GM11168 (cell line): ENCODE measurements at regions not wholly inside any gene's neighbourhood (a gene's known extent, or its start where the extent isn't known, plus 50 kb on each side); places are given as distances from the start of the nearest gene placed in this dataset.
"Not testable (repeated sequence)": the region's sequence is repeated elsewhere in the genome, so short reads cannot be mapped to it uniquely, and the experiment has no call there.

Experiments
- in situ Hi-C: fragments of 300-500 bp; cut with MboI; formaldehyde crosslinking; loops from one replicate; pipeline ENCODE4 v1.12.0; 2022; ENCODE audit warnings: low sequenced_read_pairs; ENCODE audit not compliant: unreplicated experiment

- in situ Hi-C loops, result not testable (repeated sequence)
These were observed 2829.1 kb downstream of the RPIA start for GRCh38 chr2:91520523-91520922.

DNA sequence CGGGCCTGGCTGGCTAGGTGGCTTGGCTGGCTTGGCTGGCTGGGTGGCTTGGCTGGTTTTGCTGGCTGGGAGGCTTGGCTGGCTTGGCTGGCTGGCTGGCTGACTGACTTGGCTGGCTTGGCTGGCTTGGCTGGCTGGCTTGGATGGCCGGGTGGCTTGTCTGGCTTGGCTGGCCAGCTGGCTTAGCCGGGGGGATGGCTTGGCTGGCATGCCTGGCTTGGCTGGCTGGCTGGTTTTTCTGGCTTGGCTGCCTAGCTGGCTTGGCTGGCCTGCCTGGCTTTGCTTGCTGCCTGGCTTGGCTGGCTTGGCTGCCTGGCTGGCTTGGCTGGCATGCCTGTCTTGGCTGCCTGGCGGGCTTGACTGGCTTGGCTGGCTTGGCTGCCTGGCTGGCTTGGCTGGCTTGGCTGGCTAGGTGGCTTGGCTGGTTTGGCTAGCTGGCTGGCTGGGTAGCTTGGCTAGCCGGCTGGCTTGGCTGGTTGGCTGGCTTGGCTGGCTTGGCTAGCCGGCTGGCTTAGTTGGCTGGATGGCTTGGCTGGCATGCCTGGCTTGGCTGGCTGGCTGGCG, 2829.6 kb downstream of the RPIA start:
- in situ Hi-C loops, result not testable (repeated sequence)

- in situ Hi-C loops, result not testable (repeated sequence)
These were observed 2830.5 kb downstream of the RPIA start for GRCh38 chr2:91521944-91522343.

GRCh38 chr2:91522877-91523276, 2831.4 kb downstream of the RPIA start:
- in situ Hi-C loops, result not testable (repeated sequence)

- in situ Hi-C loops, result not testable (repeated sequence)
These were observed 2832.3 kb downstream of the RPIA start for GRCh38 chr2:91523751-91524150.

DNA sequence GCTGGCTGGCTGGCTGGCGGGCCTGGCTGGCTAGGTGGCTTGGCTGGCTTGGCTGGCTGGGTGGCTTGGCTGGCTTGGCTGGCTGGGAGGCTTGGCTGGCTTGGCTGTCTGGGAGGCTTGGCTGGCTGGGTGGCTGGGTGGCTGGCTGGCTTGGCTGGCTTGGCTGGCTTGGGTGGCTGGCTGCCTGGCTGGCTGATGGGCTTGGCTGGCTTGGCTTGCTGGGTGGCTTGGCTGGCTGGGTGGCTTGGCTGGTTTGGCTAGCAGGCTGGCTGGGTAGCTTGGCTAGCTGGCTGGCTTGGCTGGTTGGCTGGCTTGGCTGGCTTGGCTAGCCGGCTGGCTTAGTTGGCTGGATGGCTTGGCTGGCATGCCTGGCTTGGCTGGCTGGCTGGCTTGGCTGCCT, 2834.1 kb downstream of the RPIA start:
- in situ Hi-C loops, result not testable (repeated sequence)

- in situ Hi-C loops, result not testable (repeated sequence)
These were observed 2834.6 kb downstream of the RPIA start for GRCh38 chr2:91526083-91526482.

- in situ Hi-C loops, result not testable (repeated sequence)
These were observed 2835.6 kb downstream of the RPIA start for GRCh38 chr2:91527056-91527455.

DNA sequence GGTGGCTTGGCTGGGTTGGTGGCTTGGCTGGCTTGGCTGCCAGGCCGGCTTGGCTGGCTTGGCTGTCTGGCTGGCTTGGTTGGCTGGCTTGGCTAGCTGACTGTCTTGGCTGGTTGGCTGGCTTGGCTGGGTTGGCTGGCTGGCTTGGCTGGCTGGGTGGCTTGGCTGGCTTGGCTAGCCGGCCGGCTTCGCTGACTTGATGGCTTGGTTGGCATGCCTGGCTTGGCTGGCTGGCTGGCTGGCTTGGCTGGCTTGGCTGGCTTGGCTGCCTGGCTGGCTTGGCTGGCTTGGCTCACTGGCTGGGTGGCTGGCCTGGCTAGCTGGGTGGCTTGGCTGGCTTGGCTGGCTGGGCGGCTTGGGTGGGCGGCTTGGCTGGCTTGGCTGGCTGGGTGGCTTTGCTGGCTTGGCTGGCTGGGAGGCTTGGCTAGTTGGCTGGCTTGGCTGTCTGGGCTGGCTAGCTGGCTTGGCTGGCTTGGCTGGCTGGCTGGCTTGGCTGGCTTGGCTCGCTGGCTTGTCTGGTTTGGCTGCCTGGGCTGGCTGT, 2836.1 kb downstream of the RPIA start:
- in situ Hi-C loops, result not testable (repeated sequence)

DNA sequence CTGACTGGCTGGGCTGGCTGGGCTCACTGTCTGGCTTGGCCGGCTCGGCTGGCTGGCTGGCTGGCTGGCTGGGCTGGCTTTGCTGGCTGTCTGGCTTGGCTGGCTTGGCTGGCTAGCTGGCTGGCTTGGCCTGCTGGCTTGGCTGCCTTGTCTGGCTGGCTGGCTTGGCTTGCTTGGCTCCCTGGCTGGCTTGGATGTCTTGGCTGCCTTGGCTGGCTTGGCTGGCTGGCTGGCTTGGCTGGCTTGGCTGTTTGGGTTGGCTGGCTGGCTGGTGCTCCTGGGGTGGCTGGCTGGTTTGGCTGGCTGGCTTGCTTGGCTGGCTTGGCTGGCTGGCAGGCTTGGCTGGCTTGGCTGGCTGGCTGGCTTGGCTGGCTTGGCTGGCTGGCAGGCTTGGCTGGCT, 2836.9 kb downstream of the RPIA start:
- in situ Hi-C loops, result not testable (repeated sequence)

GRCh38 chr2:91536109-91536508, 2844.6 kb downstream of the RPIA start:
- in situ Hi-C loops, result not testable (repeated sequence)

DNA sequence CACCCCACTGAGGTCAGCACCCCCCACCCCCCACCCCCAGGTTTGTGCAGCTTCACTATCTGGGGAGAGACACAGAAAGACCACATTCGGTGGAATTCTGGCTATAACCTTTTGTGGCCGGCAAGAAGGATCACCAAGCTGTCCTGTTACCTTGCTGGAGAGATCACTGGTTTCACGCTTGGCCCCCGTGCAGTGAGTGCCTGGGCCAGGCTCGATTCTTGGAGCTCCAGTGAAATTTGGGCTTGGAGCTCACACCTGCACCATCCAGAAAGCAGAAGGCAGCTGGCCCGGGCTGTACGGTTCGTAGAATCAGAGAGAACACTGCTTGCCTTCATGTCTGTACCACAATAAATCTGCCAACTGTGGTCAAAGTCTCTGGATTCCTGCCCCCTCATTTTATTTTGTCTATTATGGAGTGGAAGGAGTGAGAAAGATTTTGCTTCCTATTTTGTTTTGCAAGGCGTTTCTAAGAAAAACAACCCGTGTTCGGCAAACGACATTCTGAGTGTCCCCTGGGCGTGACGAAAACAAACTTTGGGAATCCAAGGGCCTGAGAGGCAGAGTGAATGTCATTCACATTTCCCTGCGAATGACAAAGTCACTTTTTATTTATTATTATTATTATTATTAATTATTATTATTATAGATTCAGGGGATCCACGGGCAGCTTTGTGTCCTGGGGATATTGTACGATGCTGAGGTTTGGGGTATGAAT, 2845.2 kb downstream of the RPIA start:
- in situ Hi-C loops, result not testable (repeated sequence)

- in situ Hi-C loops, result not testable (repeated sequence)
These were observed 2857.8 kb downstream of the RPIA start for GRCh38 chr2:91549316-91549715.

GRCh38 chr2:91558234-91558633, 2866.8 kb downstream of the RPIA start:
- in situ Hi-C loops, result not testable (repeated sequence)

GRCh38 chr2:91559269-91559668, 2867.8 kb downstream of the RPIA start:
- in situ Hi-C loops, result not testable (repeated sequence)

DNA sequence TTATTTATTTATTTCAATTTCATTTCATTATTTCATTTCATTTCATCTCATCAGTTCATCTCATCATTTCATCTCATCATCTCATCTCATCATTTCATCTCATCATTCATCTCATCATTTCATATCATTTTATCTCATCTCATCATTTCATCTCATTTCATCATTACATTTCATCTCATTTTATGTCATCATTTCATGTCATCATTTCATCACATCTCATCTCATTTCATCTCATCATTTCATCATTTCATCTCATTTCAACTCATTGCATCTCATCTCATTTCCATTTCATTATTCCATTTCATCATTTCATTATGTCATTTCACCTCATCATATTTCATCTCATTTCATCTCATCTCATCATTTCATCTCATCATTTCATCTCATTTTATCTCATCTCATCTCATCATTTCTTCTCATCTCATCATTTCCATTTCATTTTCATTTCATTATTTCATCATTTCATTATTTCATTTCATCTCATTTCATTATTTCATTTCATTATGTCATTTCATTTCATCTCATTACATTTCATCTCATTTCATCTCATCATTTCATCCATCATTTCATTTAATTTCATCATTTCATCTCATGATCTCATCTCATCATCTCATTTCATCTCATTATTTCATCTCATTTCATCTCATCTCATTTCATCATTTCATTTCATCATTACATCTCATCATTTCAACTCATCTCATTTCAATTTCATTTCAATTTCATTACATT, 2868.6 kb downstream of the RPIA start:
- in situ Hi-C loops, result not testable (repeated sequence)

DNA sequence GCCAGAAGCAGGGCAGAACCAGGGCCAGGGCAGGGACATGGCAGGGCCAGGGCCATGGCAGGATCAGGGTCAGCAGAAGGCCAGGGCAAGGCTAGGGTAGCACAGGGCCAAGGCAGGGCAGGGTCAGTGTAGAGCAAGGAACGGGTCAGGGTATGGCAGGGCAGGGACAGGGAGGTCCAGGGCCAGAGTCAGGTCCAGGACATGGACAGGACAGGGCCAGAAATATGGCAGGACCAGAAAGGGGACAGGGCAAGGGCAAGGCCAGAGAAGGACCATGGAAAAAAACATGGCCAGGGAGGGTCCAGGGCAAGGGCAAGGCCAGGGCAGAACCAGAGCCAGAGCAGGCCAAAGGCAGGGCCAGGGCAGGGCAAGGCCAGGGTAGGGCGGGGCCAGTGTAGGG, 2870.7 kb downstream of the RPIA start:
- in situ Hi-C loops, result not testable (repeated sequence)

DNA sequence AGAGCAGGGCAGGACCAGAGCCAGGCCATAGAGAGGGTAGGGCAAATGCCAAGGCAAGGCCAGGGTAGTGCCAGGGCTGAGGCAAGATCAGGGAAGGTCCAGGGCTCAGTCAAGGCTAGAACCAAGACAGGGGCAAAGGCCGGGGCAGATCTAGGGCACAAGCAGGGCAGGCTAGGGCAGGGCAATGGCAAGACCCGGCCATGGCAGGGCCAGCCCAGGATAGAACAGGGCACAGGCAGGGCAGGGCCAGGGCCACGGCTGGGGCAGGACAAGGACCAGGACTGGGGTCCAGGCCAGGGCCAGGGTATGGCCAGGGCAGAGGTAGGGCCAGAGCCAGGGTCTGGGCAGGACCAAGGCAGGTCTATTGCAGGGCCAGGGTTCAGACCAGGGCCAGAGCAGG, 2873.2 kb downstream of the RPIA start:
- in situ Hi-C loops, result not testable (repeated sequence)

DNA sequence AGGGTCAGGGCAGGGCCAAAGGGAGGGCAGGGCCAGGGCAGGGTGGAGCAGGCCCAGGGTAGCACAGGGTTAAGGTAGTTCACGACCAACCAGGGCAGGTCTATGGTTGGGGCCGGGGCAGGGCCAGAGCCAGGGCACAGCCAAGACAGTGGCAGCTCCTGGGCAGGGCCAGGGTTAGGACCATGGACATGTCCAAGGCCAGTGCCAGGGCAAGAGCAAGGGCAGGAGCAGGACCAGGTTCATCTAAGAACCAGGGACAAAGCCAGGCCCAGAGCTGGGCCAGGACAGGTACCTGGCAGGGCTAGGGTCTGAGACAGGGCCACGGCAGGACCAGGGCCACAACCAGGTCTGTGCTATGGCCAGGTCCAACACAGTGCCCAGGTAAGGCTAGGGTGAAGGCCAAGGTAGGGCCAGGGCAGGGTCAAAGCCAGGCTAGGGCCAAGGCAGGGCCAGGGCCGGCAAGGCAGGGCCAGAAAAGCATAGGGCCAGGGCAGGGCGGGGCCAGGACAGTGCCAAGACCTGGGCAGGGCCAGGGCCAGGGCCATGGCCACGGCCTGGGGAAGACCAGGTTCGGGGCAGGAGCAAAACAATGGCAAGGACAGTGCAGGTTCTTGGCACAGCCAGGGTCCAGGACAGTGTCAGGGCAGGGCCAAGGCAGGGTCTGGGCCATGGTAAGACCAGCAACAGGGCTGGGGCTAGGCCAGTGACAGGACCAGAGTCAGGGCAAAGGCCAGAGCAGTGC, 2874.4 kb downstream of the RPIA start:
- in situ Hi-C loops, result not testable (repeated sequence)

DNA sequence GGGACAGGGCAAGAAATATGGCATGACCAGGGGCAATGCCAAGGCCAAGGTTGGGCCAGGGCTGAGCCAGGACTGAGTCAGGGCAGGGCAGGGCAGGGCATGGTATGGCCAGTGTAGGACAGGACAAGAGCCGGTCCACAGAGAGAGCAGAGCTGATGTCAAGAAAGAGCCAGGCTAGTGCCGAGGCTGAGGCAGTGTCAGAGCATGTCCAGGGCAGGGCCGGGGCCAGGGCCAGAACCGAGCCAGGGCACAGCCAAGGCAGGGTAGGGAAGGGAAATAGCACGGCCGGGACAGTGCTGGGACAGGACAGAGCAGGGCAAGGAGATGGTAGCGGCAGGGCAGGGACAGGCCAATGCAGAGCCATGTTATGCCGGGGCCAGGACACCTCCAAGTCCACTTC, 2875.1 kb downstream of the RPIA start:
- in situ Hi-C loops, result not testable (repeated sequence)
